ENCODE measurements at regions not wholly inside any gene's neighbourhood (a gene's known extent, or its start where the extent isn't known, plus 50 kb on each side); places are given as distances from the start of the nearest gene placed in this dataset.

GRCh38 chr1:98260839-98261238 lies 340.0 kb upstream of the DPYD start:
- TF ChIP-seq CTCF (IDR thresholded peaks at IDR 0.05) (no peak), POLR2A (IDR thresholded peaks at IDR 0.05) (no peak)
